K562 (cell line): ENCODE measurements at regions not wholly inside any gene's neighbourhood (a gene's known extent, or its start where the extent isn't known, plus 50 kb on each side); places are given as distances from the start of the nearest gene placed in this dataset.

Experiments used
- ATAC-seq: fragments of 200-7000 bp; cut with Tn5 transposase; 3 replicates; pipeline ENCODE4 v1.9.1; 2020; ENCODE audit warnings: moderate library complexity
- BruUV-seq: library from RNA; stranded (reverse); fragments of 400-500 nt; replicated peaks from 2 replicates; lab custom pipeline; 2021; lab: Mats Ljungman, UMichigan
- CTCF ChIA-PET: fragments of 300-600 bp; formaldehyde crosslinking; extraction: SDS; loops from one replicate; lab custom pipeline; 2021; ENCODE audit warnings: low intra/inter-chr PET ratio; lab: Yijun Ruan, JAX
- POLR2A ChIA-PET: fragments of 300-600, 350-650 bp; sonication (Branson Sonifier 250); formaldehyde crosslinking; extraction: SDS; loops from one replicate; lab custom pipeline; 2021; ENCODE audit warnings: antibody characterized with exemption, inconsistent platforms; lab: Yijun Ruan, JAX
- DNase-seq, 4 experiments: peaks; one replicate each; pipeline versions ENCODE4 v3.0.0 to v3.0.0-alpha.2; 2011 to 2018; ENCODE audit warnings: low spot score in 3 of 4, mixed read lengths in 3 of 4; ENCODE audit errors: extremely low read depth in 1 of 4
- FAIRE-seq: peaks from 2 replicates; lab custom pipeline; 2011; peaks lifted over from hg19 to GRCh38; lab: Jason Lieb, UNC
- H2AFZ ChIP-seq: 2 replicates; pipeline ENCODE4 v1.6.0; 2011; ENCODE audit warnings: low read depth, low read length, control low read depth, inconsistent platforms
- H3K27ac ChIP-seq: fragments of 200-600 bp; 3 replicates; pipeline ENCODE4 v1.8.0; 2011; ENCODE audit warnings: low read depth, mild to moderate bottlenecking, control low read depth, inconsistent platforms, low read length, moderate library complexity, mixed read lengths; ENCODE audit errors: extremely low read depth
- H3K27me3 ChIP-seq, 2 experiments: fragments of 300-600 bp in 1 of 2; 2 replicates in 1 of 2; 3 replicates in 1 of 2; pipeline versions ENCODE4 v1.6.0 to v1.8.0; 2011; ENCODE audit warnings: inconsistent platforms in 2 of 2, low read length in 2 of 2, mild to moderate bottlenecking in 1 of 2, mixed read lengths in 1 of 2, moderate library complexity in 1 of 2; ENCODE audit not compliant: control insufficient read depth in 2 of 2, insufficient read depth in 2 of 2
- H3K36me3 ChIP-seq: fragments of 300-600 bp; 3 replicates; pipeline ENCODE4 v1.8.0; 2011; ENCODE audit warnings: mild to moderate bottlenecking, low read length, inconsistent platforms; ENCODE audit not compliant: control insufficient read depth, insufficient read depth
- H3K4me1 ChIP-seq, 2 experiments: fragments of 200-600 bp in 1 of 2; replicated peaks in 1 of 2; 2 replicates in 1 of 2; 3 replicates in 1 of 2; pipeline versions ENCODE4 v1.5.1 to v1.8.0; 2011; ENCODE audit warnings: inconsistent platforms in 2 of 2, low read length in 2 of 2, mild to moderate bottlenecking in 1 of 2, mixed read lengths in 1 of 2, moderate library complexity in 1 of 2; ENCODE audit not compliant: control insufficient read depth in 2 of 2, insufficient read depth in 2 of 2
- H3K4me2 ChIP-seq: 2 replicates; pipeline ENCODE4 v1.6.1; 2011; ENCODE audit warnings: low read length, control low read depth, inconsistent platforms, mixed read lengths; ENCODE audit not compliant: insufficient read depth
- H3K4me3 ChIP-seq: fragments of 200-600 bp; sonication (generic), shearing (Covaris generic); 2 replicates; pipeline ENCODE4 v1.5.1; 2016; ENCODE audit warnings: control low read depth, inconsistent platforms
- H3K79me2 ChIP-seq: fragments of 200-600 bp; 3 replicates; pipeline ENCODE4 v1.8.0; 2011; ENCODE audit warnings: low read length, inconsistent platforms; ENCODE audit not compliant: control insufficient read depth, insufficient read depth
- H3K9ac ChIP-seq, 2 experiments: 2 replicates each; pipeline versions ENCODE4 v1.6.0 to v1.6.1; 2011; ENCODE audit warnings: low read depth in 2 of 2, low read length in 2 of 2, control low read depth in 1 of 2, inconsistent platforms in 1 of 2, mild to moderate bottlenecking in 1 of 2, mixed read lengths in 1 of 2; ENCODE audit not compliant: insufficient read depth in 1 of 2
- H3K9me1 ChIP-seq: one replicate; pipeline ENCODE4 v1.6.0; 2011; ENCODE audit warnings: inconsistent platforms, mild to moderate bottlenecking, low read length, moderate library complexity; ENCODE audit not compliant: control insufficient read depth, insufficient read depth
- H3K9me3 ChIP-seq: replicated peaks from 2 replicates; pipeline ENCODE4 v1.5.1; 2011; ENCODE audit warnings: low read depth, low read length, inconsistent platforms; ENCODE audit not compliant: control insufficient read depth, insufficient read depth
- H4K20me1 ChIP-seq: replicated peaks from 2 replicates; pipeline ENCODE4 v1.6.1; 2011; ENCODE audit warnings: low read length, inconsistent platforms, mixed read lengths; ENCODE audit not compliant: control insufficient read depth, insufficient read depth
- ATF1 ChIP-seq, 2 experiments: fragments of 450-650 bp in 1 of 2; IDR thresholded peaks; 2 replicates each; pipeline ENCODE4 v1.6.1; 2016; ENCODE audit warnings: missing compliant biosample characterization in 1 of 2, missing genetic modification characterization in 1 of 2
- CCNT2 ChIP-seq: IDR thresholded peaks from 2 replicates; pipeline ENCODE4 v1.6.1; 2011; ENCODE audit warnings: borderline replicate concordance, low read depth, mild to moderate bottlenecking, moderate library complexity, mixed read lengths, low read length; ENCODE audit not compliant: insufficient read length; ENCODE audit errors: extremely low read depth
- CREM ChIP-seq: IDR thresholded peaks from 2 replicates; pipeline ENCODE4 v1.6.1; 2014; ENCODE audit warnings: antibody characterized with exemption, low read depth
- CTCF ChIP-seq, 3 experiments: IDR thresholded peaks in 2 of 3; conservative IDR thresholded peaks in 1 of 3; 2 replicates each; pipeline ENCODE4 v1.5.1; 2011 to 2012; ENCODE audit warnings: low read length in 3 of 3, mild to moderate bottlenecking in 3 of 3, control low read depth in 2 of 3, improper control_type of control experiment in 1 of 3, inconsistent platforms in 1 of 3, low read depth in 1 of 3, mixed read lengths in 1 of 3, moderate library complexity in 1 of 3; ENCODE audit not compliant: insufficient read depth in 2 of 3
- NFATC3 ChIP-seq: fragments of 450-650 bp; IDR thresholded peaks from 2 replicates; pipeline ENCODE4 v1.6.1; 2017; ENCODE audit warnings: mild to moderate bottlenecking
- RAD21 ChIP-seq, 2 experiments: fragments of 250-450 bp in 1 of 2; fragments of 450-650 bp in 1 of 2; sonication (Bioruptor Pico) in 1 of 2; formaldehyde crosslinking in 1 of 2; IDR thresholded peaks in 1 of 2; conservative IDR thresholded peaks in 1 of 2; 2 replicates each; pipeline versions ENCODE4 v1.4.0 to v1.8.0; 2020 to 2022; ENCODE audit warnings: mild to moderate bottlenecking in 2 of 2, moderate library complexity in 1 of 2
- WGBS: fragments of 100-300 bp; shearing (Covaris generic); methylation state at CpG from one replicate; pipeline ENCODE4 v1.1.6; 2016; ENCODE audit warnings: low coverage, mixed read lengths; ENCODE audit not compliant: insufficient coverage; ENCODE audit errors: missing lambda C conversion rate; 5-methylcytosine and 5-hydroxymethylcytosine counted together
- in situ Hi-C: fragments of 300-500 bp; cut with MboI; formaldehyde crosslinking; loops from 4 replicates; pipeline ENCODE4 v1.15.0; 2018; ENCODE audit warnings: inconsistent platforms, mixed read lengths
- intact Hi-C: fragments of 100-400 bp; cut with micrococcal nuclease; formaldehyde crosslinking; loops from 2 replicates; pipeline ENCODE4 v1.14.2; 2022
- TF ChIP-seq, protein P1 (sequence below): fragments of 150-350 bp; IDR thresholded peaks from 2 replicates; pipeline ENCODE4 v1.6.1; 2014; ENCODE audit warnings: low read depth, mild to moderate bottlenecking, low read length, borderline replicate concordance

- Histone ChIP-seq H3K9me3 (no peaks in the 10 kb centered on the region), H3K9ac (no peak overlapping the region), H3K36me3 (no peaks in the 10 kb centered on the region), H3K27ac (no peak overlapping the region), H3K9me1 (no peaks in the 10 kb centered on the region), H3K27me3 (no peaks in the 10 kb centered on the region), H2AFZ (no peak overlapping the region), H3K79me2 (no peaks in the 10 kb centered on the region), H3K4me2 (no peak overlapping the region), H3K4me3 (no peak overlapping the region), H3K4me1 (peaks cover 0 to 2% of the 10 kb centered on the region in 2 experiments; a peak in 2 of 5 replicates), H4K20me1 (no peaks in the 10 kb centered on the region)
- TF ChIP-seq CTCF (IDR thresholded peaks at IDR 0.05 in 2 of 3, conservative IDR thresholded peaks at IDR 0.05 in 1 of 3; ENCODE audit: insufficient read depth in 2 of 3, low read depth in 1 of 3, low read length in 3 of 3): peak in 2 of 3 experiments; percentile 44 to 50; a peak in 5 of 6 replicates
- peak; percentile 51; the same call in 1 of the 2 replicates for TF ChIP-seq CREM
- TF ChIP-seq CCNT2: no peak
- TF ChIP-seq, protein P1, sequence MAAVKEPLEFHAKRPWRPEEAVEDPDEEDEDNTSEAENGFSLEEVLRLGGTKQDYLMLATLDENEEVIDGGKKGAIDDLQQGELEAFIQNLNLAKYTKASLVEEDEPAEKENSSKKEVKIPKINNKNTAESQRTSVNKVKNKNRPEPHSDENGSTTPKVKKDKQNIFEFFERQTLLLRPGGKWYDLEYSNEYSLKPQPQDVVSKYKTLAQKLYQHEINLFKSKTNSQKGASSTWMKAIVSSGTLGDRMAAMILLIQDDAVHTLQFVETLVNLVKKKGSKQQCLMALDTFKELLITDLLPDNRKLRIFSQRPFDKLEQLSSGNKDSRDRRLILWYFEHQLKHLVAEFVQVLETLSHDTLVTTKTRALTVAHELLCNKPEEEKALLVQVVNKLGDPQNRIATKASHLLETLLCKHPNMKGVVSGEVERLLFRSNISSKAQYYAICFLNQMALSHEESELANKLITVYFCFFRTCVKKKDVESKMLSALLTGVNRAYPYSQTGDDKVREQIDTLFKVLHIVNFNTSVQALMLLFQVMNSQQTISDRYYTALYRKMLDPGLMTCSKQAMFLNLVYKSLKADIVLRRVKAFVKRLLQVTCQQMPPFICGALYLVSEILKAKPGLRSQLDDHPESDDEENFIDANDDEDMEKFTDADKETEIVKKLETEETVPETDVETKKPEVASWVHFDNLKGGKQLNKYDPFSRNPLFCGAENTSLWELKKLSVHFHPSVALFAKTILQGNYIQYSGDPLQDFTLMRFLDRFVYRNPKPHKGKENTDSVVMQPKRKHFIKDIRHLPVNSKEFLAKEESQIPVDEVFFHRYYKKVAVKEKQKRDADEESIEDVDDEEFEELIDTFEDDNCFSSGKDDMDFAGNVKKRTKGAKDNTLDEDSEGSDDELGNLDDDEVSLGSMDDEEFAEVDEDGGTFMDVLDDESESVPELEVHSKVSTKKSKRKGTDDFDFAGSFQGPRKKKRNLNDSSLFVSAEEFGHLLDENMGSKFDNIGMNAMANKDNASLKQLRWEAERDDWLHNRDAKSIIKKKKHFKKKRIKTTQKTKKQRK: no peak
- TF ChIP-seq ATF1 (CRISPR knock-in tag; IDR thresholded peaks at IDR 0.05): no peak
- TF ChIP-seq ATF1 (tag; IDR thresholded peaks at IDR 0.05): 0 out of 2 replicates have a peak, but pooled peaks have one; percentile 20
- peak in 1 of 2 experiments; percentile 31; a peak in 2 of 4 replicates for TF ChIP-seq RAD21 (CRISPR knock-in tag; conservative IDR thresholded peaks at IDR 0.05 in 1 of 2, IDR thresholded peaks at IDR 0.05 in 1 of 2)
- no peak for TF ChIP-seq NFATC3
- in situ Hi-C loops (no loop called here), intact Hi-C loops (loop anchor here (10.0 kb wide), 1 partner anchor 282 kb away; no protein-coding TSS in a partner anchor)
- BruUV-seq: no TSS peak
- DNase-seq: peak in 3 of 4 experiments; percentile 8 to 17 (median 15)
- CTCF ChIA-PET: no interaction called here
- FAIRE-seq: peak; percentile 23
- no peak for ATAC-seq
- WGBS: 0% methylated on average over 4 of the region's 4 CpGs
- POLR2A ChIA-PET: interaction anchor here (1.1 to 1.6 kb wide), 2 partner anchors 8 to 14 kb away, joined by 5 to 6 read pairs; no protein-coding TSS in a partner anchor
These were observed 572.9 kb downstream of the ACTL7B start for GRCh38 chr9:108282872-108283271.
